ENCODE measurements at regions not wholly inside any gene's neighbourhood (a gene's known extent, or its start where the extent isn't known, plus 50 kb on each side); places are given as distances from the start of the nearest gene placed in this dataset.

- CTCF ChIA-PET, result interaction anchor here (0.9 kb wide), 1 partner anchor 143 kb away, joined by 3 read pairs; no protein-coding TSS in a partner anchor
- TF ChIP-seq CTCF (IDR thresholded peaks at IDR 0.05; ENCODE audit: unreplicated experiment), result no peak
- intact Hi-C loops (cut with micrococcal nuclease), result no loop called here
- Mint-ChIP-seq H3K4me3 (ENCODE audit: unreplicated experiment) (no peak overlapping the region), H3K27me3 (ENCODE audit: insufficient read depth, unreplicated experiment) (no peaks in the 10 kb centered on the region), H3K27ac (ENCODE audit: low read depth, unreplicated experiment) (no peak overlapping the region), H3K36me3 (ENCODE audit: insufficient read depth, unreplicated experiment) (no peaks in the 10 kb centered on the region), H3K4me1 (ENCODE audit: insufficient read depth, unreplicated experiment) (no peaks in the 10 kb centered on the region), H3K9me3 (ENCODE audit: unreplicated experiment) (peaks cover 46% of the 10 kb centered on the region)
- no peak for DNase-seq (ENCODE audit: unreplicated experiment)
- BruUV-seq (replicated peaks), result no TSS peak
- POLR2A ChIA-PET, result no interaction called here
These were observed 76.5 kb upstream of the B3GAT1 start for GRCh38 chr11:134488512-134488911.

GRCh38 chr11:134487696-134488095, 75.7 kb upstream of the B3GAT1 start:
- no peak overlapping the region for H3K4me3 Mint-ChIP-seq (ENCODE audit: unreplicated experiment)
- no peaks in the 10 kb centered on the region for H3K36me3 Mint-ChIP-seq (ENCODE audit: insufficient read depth, unreplicated experiment)
- no peak for DNase-seq (ENCODE audit: unreplicated experiment)
- H3K4me1 Mint-ChIP-seq (ENCODE audit: insufficient read depth, unreplicated experiment), result no peaks in the 10 kb centered on the region
- TF ChIP-seq CTCF (IDR thresholded peaks at IDR 0.05; ENCODE audit: unreplicated experiment), result no peak
- H3K9me3 Mint-ChIP-seq (ENCODE audit: unreplicated experiment), result peaks cover 47% of the 10 kb centered on the region
- intact Hi-C loops (cut with micrococcal nuclease), result no loop called here
- CTCF ChIA-PET, result no interaction called here
- POLR2A ChIA-PET, result no interaction called here
- no TSS peak for BruUV-seq (replicated peaks)
- H3K27me3 Mint-ChIP-seq (ENCODE audit: insufficient read depth, unreplicated experiment), result no peaks in the 10 kb centered on the region
- no peak overlapping the region for H3K27ac Mint-ChIP-seq (ENCODE audit: low read depth, unreplicated experiment)

GRCh38 chr11:134486704-134487103, 74.7 kb upstream of the B3GAT1 start:
- ChIA-PET POLR2A (no interaction called here), CTCF (no interaction called here)
- no peak for TF ChIP-seq CTCF (IDR thresholded peaks at IDR 0.05; ENCODE audit: unreplicated experiment)
- Mint-ChIP-seq H3K27me3 (ENCODE audit: insufficient read depth, unreplicated experiment) (no peaks in the 10 kb centered on the region), H3K9me3 (ENCODE audit: unreplicated experiment) (peaks cover 53% of the 10 kb centered on the region), H3K4me1 (ENCODE audit: insufficient read depth, unreplicated experiment) (no peaks in the 10 kb centered on the region), H3K27ac (ENCODE audit: low read depth, unreplicated experiment) (no peak overlapping the region), H3K36me3 (ENCODE audit: insufficient read depth, unreplicated experiment) (no peaks in the 10 kb centered on the region), H3K4me3 (ENCODE audit: unreplicated experiment) (no peak overlapping the region)
- intact Hi-C loops (cut with micrococcal nuclease), result no loop called here
- no peak for DNase-seq (ENCODE audit: unreplicated experiment)
- no TSS peak for BruUV-seq (replicated peaks)

GRCh38 chr11:134486106-134486505, 74.1 kb upstream of the B3GAT1 start:
- no peaks in the 10 kb centered on the region for H3K27me3 Mint-ChIP-seq (ENCODE audit: insufficient read depth, unreplicated experiment)
- DNase-seq (ENCODE audit: unreplicated experiment), result no peak
- no peak for TF ChIP-seq CTCF (IDR thresholded peaks at IDR 0.05; ENCODE audit: unreplicated experiment)
- ChIA-PET CTCF (no interaction called here), POLR2A (no interaction called here)
- no TSS peak for BruUV-seq (replicated peaks)
- H3K9me3 Mint-ChIP-seq (ENCODE audit: unreplicated experiment), result peaks cover 48% of the 10 kb centered on the region
- no peaks in the 10 kb centered on the region for H3K36me3 Mint-ChIP-seq (ENCODE audit: insufficient read depth, unreplicated experiment)
- H3K4me3 Mint-ChIP-seq (ENCODE audit: unreplicated experiment), result no peak overlapping the region
- no peak overlapping the region for H3K27ac Mint-ChIP-seq (ENCODE audit: low read depth, unreplicated experiment)
- H3K4me1 Mint-ChIP-seq (ENCODE audit: insufficient read depth, unreplicated experiment), result no peaks in the 10 kb centered on the region
- intact Hi-C loops (cut with micrococcal nuclease), result no loop called here

All from MCF 10A (cell line).